Left kidney (tissue), 1 donor: ENCODE measurements at regions not wholly inside any gene's neighbourhood (a gene's known extent, or its start where the extent isn't known, plus 50 kb on each side); places are given as distances from the start of the nearest gene placed in this dataset.
"Not testable (repeated sequence)": the region's sequence is repeated elsewhere in the genome, so short reads cannot be mapped to it uniquely, and the experiment has no call there.

ENCODE experiments used
- DNase-seq: peaks from one replicate; pipeline ENCODE4 v3.0.0-alpha.2; 2013

GRCh38 chr20:26216025-26216424 lies 519.4 kb upstream of the ZNF337 start:
- no peak for DNase-seq

- no peak for DNase-seq
Measured at GRCh38 chr20:26214991-26215390, 518.3 kb upstream of the ZNF337 start.

- DNase-seq, result no peak
Measured at GRCh38 chr20:26209171-26209941, 512.7 kb upstream of the ZNF337 start.

- no peak for DNase-seq
Measured at GRCh38 chr20:26208296-26209091, 511.8 kb upstream of the ZNF337 start.

- DNase-seq, result not testable (repeated sequence)
Measured at GRCh38 chr20:26207967-26208295, 511.3 kb upstream of the ZNF337 start.

GRCh38 chr20:26207237-26207966 lies 510.7 kb upstream of the ZNF337 start:
- no peak for DNase-seq

- DNase-seq, result no peak
Measured at GRCh38 chr20:26205350-26205749, 508.7 kb upstream of the ZNF337 start.

- DNase-seq, result not testable (repeated sequence)
Measured at GRCh38 chr20:26201026-26201425, 504.4 kb upstream of the ZNF337 start.

- not testable (repeated sequence) for DNase-seq
Measured at GRCh38 chr20:26187329-26187728, 490.7 kb upstream of the ZNF337 start.

- not testable (repeated sequence) for DNase-seq
Measured at GRCh38 chr20:26183720-26184119, 487.1 kb upstream of the ZNF337 start.

GRCh38 chr20:26181364-26181763 lies 484.7 kb upstream of the ZNF337 start:
- DNase-seq, result not testable (repeated sequence)

- DNase-seq, result not testable (repeated sequence)
Measured at GRCh38 chr20:26171875-26172274, 475.2 kb upstream of the ZNF337 start.

- DNase-seq, result no peak
Measured at GRCh38 chr20:26169506-26169905, 472.9 kb upstream of the ZNF337 start.

GRCh38 chr20:26167499-26167898 lies 470.8 kb upstream of the ZNF337 start:
- no peak for DNase-seq

GRCh38 chr20:26163890-26164289 lies 467.2 kb upstream of the ZNF337 start:
- DNase-seq, result no peak

GRCh38 chr20:26163151-26163550 lies 466.5 kb upstream of the ZNF337 start:
- DNase-seq, result not testable (repeated sequence)

GRCh38 chr20:26161741-26162140 lies 465.1 kb upstream of the ZNF337 start:
- not testable (repeated sequence) for DNase-seq

GRCh38 chr20:26160916-26161315 lies 464.3 kb upstream of the ZNF337 start:
- not testable (repeated sequence) for DNase-seq

GRCh38 chr20:26154224-26154623 lies 457.6 kb upstream of the ZNF337 start:
- DNase-seq, result no peak

GRCh38 chr20:26135325-26136110 lies 438.9 kb upstream of the ZNF337 start:
- DNase-seq, result no peak

GRCh38 chr20:26134606-26135005 lies 438.0 kb upstream of the ZNF337 start:
- no peak for DNase-seq

GRCh38 chr20:26133794-26134193 lies 437.1 kb upstream of the ZNF337 start:
- DNase-seq, result not testable (repeated sequence)
